HepG2 (cell line): ENCODE measurements at regions not wholly inside any gene's neighbourhood (a gene's known extent, or its start where the extent isn't known, plus 50 kb on each side); places are given as distances from the start of the nearest gene placed in this dataset.

Source experiments
- CBX1 ChIP-seq: IDR thresholded peaks from one replicate; pipeline ENCODE4 v1.6.1; 2016; ENCODE audit warnings: antibody characterized with exemption, low read depth
- FOXA3 ChIP-seq: IDR thresholded peaks from 2 replicates; pipeline ENCODE4 v1.6.1; 2016; ENCODE audit warnings: missing genetic modification reagents, missing compliant biosample characterization
- MTA3 ChIP-seq: sonication (generic); formaldehyde crosslinking; IDR thresholded peaks from 2 replicates; pipeline ENCODE4 v1.4.0; 2020; ENCODE audit warnings: missing genetic modification reagents
- NFYB ChIP-seq: sonication (generic); formaldehyde crosslinking; IDR thresholded peaks from 2 replicates; pipeline ENCODE4 v1.4.0; 2020; ENCODE audit warnings: missing genetic modification reagents
- POLR2A ChIP-seq, 2 experiments: IDR thresholded peaks; 2 replicates each; pipeline ENCODE4 v1.6.1; 2011; ENCODE audit warnings: low read depth in 2 of 2, low read length in 2 of 2, mild to moderate bottlenecking in 1 of 2, moderate library complexity in 1 of 2; ENCODE audit not compliant: insufficient read depth in 1 of 2
- SRSF9 ChIP-seq: fragments of 200-400 bp; formaldehyde crosslinking; IDR thresholded peaks from 2 replicates; pipeline ENCODE4 v1.6.1; 2018; ENCODE audit warnings: borderline replicate concordance, mild to moderate bottlenecking, low read depth, low read length; ENCODE audit not compliant: insufficient read depth, poor library complexity, severe bottlenecking
- THAP11 ChIP-seq: IDR thresholded peaks from 2 replicates; pipeline ENCODE4 v1.6.1; 2016; ENCODE audit warnings: missing biosample characterization, missing genetic modification reagents
- TF ChIP-seq, protein P1 (sequence below): IDR thresholded peaks from 2 replicates; pipeline ENCODE4 v1.6.1; 2016
- TF ChIP-seq, protein P2 (sequence below): sonication (generic); formaldehyde crosslinking; IDR thresholded peaks from 2 replicates; pipeline ENCODE4 v1.5.0; 2020; ENCODE audit warnings: mild to moderate bottlenecking, missing genetic modification reagents, moderate library complexity

DNA sequence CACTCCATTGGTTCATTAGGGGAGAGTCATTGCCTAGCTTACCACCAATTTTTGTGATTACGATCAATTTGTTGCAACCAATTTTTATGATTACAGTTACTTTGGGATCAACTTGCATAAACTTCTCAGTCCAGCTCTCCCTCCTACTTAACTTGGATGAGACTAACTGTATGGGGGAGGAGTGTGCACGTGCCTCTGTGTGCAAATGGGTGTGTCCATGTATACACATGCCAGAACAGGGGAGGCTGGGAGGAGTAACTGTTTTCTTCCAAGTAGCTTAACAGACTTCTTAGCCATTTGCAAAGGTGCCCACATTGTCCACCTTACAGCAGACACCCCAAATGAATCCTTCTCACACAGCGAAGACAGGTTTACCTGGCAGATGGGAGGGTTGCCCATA, 117.7 kb upstream of the VCX3B start:
- TF ChIP-seq MTA3 (CRISPR knock-in tag) (no peak), SRSF9 (no peak), NFYB (CRISPR knock-in tag) (no peak), FOXA3 (CRISPR knock-in tag) (no peak), THAP11 (CRISPR knock-in tag) (no peak), POLR2A (IDR thresholded peaks at IDR 0.05; ENCODE audit: insufficient read depth in 1 of 2, low read depth in 2 of 2, low read length in 2 of 2) (no peak), CBX1 (no peak)
- TF ChIP-seq, protein P1, sequence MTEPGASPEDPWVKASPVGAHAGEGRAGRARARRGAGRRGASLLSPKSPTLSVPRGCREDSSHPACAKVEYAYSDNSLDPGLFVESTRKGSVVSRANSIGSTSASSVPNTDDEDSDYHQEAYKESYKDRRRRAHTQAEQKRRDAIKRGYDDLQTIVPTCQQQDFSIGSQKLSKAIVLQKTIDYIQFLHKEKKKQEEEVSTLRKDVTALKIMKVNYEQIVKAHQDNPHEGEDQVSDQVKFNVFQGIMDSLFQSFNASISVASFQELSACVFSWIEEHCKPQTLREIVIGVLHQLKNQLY, result no peak
- TF ChIP-seq, protein P2, sequence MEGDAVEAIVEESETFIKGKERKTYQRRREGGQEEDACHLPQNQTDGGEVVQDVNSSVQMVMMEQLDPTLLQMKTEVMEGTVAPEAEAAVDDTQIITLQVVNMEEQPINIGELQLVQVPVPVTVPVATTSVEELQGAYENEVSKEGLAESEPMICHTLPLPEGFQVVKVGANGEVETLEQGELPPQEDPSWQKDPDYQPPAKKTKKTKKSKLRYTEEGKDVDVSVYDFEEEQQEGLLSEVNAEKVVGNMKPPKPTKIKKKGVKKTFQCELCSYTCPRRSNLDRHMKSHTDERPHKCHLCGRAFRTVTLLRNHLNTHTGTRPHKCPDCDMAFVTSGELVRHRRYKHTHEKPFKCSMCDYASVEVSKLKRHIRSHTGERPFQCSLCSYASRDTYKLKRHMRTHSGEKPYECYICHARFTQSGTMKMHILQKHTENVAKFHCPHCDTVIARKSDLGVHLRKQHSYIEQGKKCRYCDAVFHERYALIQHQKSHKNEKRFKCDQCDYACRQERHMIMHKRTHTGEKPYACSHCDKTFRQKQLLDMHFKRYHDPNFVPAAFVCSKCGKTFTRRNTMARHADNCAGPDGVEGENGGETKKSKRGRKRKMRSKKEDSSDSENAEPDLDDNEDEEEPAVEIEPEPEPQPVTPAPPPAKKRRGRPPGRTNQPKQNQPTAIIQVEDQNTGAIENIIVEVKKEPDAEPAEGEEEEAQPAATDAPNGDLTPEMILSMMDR (CRISPR knock-in tag), result no peak
